CD4-positive, alpha-beta T cell treated with Interleukin-6 at 100 ng/mL for 8 hours (primary cell): ENCODE measurements at regions not wholly inside any gene's neighbourhood (a gene's known extent, or its start where the extent isn't known, plus 50 kb on each side); places are given as distances from the start of the nearest gene placed in this dataset.

Experiments
- DNase-seq: peaks from one replicate; pipeline ENCODE4 v3.0.0-alpha.2; 2020; ENCODE audit warnings: mixed read lengths, low spot score

DNA sequence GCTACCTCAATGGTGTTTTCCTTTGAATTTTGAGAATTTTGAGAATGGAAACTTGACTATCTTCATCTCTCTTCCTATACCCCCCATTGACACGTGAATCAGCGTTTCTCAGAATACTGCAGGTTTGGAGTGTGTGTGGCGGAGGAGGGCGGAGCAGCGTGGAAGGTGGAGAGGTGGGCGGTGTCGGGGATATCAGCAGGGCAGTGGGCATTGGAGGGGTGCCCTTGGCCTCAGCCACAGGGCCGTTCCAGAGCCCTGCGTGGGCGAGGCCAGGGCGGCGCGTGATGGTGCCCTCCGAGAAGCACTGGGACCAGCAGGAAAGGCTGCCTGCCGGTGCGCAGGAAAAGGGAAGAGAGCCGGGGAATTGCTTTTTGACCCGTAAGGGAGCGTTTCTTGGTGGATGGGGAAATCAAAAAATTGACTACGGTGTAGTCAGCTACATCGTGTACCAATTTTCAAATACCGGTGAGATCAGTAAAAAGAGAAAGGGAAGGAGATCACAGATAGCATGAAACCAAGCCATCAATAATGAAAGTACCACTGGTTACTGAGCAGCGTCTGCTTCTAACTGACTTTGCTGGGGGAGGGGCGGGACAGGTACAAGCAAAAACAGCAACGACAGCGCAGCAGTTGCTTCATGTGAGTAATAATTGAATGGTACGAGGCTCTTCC lies 82.7 kb upstream of the DUSP22 start:
- peak; percentile 56 for DNase-seq

DNA sequence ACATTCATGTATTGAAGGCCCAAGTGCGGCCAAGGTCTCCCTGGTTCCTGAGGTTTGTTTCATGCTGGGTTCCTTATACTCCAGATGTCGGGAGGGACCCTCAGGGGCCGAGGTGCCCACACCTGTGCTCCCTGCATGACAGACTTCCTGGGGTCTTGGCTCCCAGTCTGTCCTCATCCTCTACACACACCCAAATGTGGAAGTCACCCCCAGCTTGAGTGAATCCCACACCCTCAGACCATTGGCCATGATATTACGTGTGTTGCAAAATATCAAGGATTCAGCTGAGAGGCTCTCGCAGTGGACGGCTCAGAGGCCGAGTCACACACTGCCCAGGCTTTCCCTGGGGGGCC lies 82.2 kb upstream of the DUSP22 start:
- no peak for DNase-seq

DNA sequence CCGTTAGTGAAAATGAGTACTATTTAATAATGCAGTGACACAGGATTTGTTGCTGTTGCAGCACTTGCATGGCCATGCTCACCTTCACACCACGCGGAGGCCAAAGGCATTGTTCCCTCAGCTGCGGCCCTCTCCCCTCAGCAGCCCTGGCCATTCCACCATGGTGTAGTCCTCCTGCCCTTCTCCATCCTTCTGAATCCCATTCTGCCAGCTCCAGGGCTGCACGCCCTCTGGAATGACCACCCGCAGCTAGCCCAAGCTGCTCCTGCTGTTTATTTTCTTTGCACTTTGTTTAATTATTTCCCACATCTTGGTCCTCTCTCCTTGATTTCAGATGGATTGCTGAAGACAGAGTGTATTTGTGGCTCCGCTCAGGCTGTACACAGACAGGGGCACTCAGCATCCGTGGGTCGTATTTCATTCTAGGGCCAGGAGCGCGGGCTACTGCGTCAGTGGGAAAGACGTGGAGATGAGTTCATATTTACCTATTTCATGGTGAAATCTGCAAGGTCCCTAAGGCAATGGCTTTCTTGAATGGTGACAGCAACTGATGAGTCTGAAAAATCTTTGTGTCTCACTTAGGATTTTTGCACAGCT lies 81.4 kb upstream of the DUSP22 start:
- DNase-seq = no peak

GRCh38 chr6:211871-212497 lies 80.3 kb upstream of the DUSP22 start:
- no peak for DNase-seq

GRCh38 chr6:213284-213683 lies 79.0 kb upstream of the DUSP22 start:
- DNase-seq = no peak

DNA sequence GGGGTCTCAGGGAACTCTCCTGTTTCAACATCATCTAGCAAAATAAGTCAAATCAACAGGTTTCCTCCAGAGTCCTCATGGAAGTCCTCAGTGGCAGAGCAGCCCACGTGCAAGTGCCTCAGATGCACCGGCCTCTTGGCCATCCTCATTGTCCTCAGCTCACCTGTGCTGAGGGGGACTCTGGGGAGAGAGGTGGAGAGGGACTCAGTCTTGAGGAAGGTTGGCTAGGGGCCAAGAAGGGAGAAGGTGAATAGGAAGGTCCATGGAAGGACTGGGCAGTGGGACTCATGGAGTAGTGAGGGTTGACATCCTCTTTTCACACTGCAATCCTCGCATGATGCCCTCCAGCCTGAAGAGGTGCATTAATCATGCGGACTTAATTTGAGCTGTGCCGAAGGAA lies 77.9 kb upstream of the DUSP22 start:
- no peak for DNase-seq

- peak; percentile 73 for DNase-seq
Observed at GRCh38 chr6:215335-216034, 76.8 kb upstream of the DUSP22 start.

DNA sequence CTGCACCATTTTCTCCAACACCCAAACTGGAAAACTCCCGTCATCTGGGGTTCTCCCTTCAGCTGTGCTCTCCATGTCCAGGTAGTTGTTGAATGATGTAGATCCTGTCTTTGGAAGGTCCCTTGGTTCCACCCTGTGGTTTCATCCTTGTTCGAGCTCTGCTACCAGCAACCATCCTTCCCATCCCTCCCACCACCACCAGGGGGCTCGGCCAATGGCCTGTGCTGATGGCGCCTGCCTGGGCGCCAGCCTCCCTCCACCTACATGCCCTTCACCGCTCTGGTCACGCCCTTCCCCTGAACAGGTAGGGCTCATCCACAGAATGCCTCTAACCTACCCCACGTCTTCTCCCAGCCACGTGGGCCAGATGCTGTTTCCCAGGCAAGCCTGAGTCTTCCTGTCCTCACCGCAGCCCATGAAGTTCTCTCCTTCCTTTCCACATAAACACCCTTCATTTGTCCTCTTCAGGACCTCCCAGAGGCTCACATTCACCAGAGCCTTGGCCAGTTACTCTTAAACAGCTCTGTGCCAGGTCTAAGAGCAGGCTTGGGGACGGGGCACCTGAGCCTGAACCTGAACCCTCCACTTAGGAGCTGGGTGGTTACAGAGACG lies 75.1 kb upstream of the DUSP22 start:
- no peak for DNase-seq

DNA sequence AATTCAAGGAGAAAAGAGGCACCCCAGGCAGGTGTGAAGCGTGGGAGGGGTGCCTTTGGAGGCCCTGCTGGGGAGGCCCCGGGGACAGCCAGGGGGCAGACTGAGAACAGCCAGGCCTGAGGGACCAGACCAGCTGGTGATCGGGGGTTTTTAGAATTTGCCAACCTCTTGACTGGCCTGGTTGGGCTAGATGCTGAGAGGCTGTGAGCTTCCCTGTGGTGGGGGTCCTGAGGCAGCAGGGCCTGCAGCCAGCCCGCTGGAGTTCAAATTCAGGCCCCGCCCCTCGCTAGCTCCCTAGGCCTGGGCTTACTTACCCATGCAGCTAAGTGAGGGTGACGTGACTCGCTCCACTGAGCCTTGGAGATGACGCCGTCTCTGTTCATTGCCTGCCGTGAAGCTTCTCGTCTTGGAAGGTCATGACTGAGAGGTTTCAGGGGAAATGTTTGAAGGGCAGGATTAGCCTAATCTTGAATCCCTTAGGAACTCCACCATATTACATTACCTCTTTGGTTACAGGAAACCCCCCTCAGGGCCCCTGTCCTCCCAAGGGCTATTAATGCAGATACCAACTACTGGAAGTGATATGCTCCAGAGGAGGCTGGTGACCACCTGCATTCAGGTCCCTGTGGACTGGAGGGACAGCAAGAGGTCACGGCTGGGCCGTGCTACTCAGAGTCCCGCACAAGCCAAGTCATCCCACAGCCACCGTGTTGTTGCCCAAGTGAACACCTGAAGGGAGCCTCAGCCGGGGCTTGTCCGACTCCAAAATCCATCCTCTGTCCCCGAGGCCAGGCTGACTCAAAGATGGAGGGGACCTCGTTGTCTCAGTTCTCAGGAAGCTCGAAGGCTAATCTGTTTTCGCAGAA lies 73.9 kb upstream of the DUSP22 start:
- no peak for DNase-seq

DNA sequence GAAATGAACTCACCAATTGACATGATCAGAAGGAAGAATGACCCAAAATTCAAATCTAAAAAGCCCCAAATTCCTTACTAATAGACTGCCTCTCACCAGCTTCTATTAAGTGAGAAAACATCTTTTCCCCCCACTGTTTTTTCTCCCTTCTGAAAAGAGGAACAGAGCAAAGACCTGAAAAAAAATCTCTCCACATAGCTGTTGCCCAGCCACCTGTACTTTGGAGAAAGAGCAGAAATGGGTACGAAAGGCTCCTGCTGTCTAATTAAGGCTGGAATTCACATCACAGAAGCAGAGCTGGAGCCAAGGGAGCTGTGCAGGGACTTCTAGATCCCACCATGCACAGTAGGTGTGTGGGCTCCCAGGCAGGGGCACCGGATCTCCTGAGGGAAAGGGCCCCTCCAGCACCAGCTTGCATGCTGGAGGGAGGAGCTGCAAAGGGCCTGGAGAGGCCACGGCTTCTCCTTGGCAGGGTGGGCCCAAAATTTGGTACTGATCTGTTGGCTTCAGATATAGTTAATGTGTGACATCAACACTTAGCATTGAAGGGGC lies 73.2 kb upstream of the DUSP22 start:
- no peak for DNase-seq

DNA sequence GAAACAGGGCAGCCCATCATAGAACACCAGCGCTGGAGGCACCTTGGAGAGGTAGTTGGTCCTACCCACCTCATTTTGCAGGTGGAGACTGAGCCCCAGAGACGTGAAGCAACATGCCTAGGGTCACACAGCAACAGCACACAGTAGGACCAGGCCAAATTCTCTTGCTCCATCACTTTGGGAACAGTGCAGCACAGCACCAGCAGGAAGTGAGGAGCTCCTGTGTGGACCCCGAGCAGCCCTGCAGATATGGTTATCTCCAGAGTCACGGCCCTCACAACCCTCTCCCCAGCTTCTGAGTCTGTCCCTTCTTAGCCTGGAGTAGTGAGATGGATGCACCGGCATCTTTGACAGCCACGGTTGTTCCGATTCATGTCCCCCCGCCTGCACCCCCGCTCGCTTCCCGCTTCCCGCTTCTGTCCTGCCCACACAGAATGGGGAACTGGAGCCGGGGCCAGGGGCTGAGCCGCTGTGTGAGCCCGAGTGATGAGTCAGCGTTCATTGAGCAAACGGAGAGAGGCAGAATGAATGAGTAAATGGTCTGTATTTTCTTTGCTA lies 72.6 kb upstream of the DUSP22 start:
- DNase-seq = no peak

- DNase-seq = no peak
Observed at GRCh38 chr6:220312-220711, 72.0 kb upstream of the DUSP22 start.

DNA sequence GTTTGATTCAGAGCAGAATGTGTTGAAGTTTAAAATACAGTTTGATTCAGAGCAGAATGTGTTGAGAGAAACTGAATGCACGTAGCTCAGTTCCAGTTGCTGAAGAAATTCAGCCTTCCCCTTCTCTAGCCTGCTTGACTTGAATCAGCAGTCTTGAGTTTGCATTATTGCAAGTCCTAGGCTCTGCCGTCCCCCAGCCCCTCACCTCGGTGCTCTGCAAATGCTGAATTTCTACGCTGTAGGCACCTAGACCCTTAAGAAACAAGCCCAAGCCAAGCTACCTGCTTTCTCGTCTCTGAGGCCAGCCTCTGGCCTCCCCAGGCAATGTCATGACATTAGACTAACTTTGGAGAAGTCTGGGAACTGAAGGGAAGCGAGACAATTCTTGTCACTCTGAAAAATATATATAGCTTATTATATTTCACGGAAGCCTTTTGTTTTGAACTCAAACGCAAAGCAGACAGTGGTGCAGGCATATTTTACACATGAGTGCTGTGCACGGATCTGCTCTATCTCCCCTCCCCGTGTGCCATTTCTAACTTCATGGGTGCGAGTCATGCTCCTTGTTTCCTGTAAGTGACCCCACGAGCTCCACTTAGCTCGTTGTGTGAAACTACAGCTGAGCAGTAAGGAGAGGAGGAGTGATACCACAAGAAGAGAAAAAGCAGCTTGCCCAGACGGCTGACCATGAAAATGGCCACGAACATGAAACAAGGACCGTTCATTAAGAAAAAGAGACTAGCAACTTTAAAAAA lies 71.4 kb upstream of the DUSP22 start:
- no peak for DNase-seq

- DNase-seq = no peak
Observed at GRCh38 chr6:221531-222349, 70.5 kb upstream of the DUSP22 start.

DNA sequence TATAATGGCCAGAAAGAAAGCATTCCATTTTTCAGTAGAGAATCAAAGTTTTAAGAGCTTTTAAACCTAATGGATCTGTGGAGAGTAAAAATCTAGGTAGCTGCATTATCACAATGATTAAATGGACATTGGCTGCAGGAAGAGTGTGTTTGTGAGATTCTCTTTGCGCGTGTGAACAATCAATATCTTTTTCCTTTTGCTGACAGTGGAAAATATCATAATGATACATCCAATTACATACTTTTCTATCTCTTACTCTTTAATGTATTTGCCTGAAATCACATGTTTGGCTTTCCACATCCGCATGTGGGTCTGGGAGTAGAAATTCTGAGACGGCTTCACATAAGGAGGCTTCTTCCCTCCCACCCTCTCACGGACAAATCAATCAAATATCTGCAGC lies 69.8 kb upstream of the DUSP22 start:
- DNase-seq = no peak

DNA sequence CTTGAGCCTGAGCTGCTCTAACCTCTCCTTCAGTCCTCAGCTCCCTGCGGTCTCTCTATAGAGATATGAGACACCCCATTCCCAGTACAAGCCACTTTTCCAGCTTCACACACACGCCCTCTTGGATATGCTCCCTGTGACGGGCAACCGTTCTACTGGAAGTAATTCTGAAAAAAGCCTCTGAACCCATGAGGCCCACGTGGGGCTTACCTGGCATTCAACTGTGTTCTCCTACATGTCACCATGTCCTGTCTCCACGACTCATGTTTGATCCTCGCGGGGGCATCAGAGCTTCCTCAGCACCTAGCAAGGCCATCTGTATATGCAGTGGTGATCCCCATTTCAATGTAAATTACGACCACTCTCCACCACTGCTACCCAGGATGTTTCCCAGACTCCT lies 69.2 kb upstream of the DUSP22 start:
- DNase-seq = no peak

- DNase-seq = no peak
Observed at GRCh38 chr6:223763-224162, 68.5 kb upstream of the DUSP22 start.

GRCh38 chr6:224350-224749 lies 67.9 kb upstream of the DUSP22 start:
- no peak for DNase-seq

DNA sequence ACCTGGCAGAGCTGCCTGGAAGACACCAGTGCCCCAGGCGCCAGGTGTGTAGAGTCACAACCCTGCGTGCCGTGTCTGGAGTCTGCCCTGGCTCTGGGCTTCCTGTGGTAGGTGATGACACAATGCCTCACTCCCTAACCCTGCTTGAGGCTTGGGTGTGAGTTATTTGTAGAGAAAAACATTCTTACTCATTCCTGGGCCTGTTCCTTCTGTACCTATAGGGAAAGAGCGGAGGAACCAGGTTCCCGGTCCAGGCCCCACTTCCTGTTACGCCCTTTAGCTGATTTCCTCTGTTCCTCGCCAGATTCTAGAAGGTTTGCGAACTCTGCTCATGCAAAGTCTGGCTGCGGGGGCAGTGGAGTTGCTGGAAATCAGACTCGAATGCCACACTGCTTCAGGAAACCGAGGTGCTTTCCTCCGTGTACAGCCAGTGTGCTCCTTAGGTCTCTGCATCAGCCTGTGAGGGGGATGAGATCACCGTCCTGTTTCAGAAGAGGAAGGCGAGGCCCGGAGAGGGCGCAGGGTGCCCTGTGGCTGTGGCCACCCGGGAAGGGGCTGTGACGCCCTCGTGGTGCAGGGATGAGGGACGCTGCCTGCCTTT lies 67.1 kb upstream of the DUSP22 start:
- peak; percentile 75 for DNase-seq
